HepG2 (cell line): ENCODE measurements at regions not wholly inside any gene's neighbourhood (a gene's known extent, or its start where the extent isn't known, plus 50 kb on each side); places are given as distances from the start of the nearest gene placed in this dataset.

Experiments
- ATAC-seq: fragments of 200-7000 bp; cut with Tn5 transposase; 3 replicates; pipeline ENCODE4 v1.9.1; 2020; ENCODE audit warnings: mild to moderate bottlenecking, moderate library complexity
- BruUV-seq: library from RNA; stranded (reverse); fragments of 400-500 nt; replicated peaks from 2 replicates; lab custom pipeline; 2021; lab: Mats Ljungman, UMichigan
- CTCF ChIA-PET: fragments of 300-600 bp; formaldehyde crosslinking; extraction: SDS; loops from one replicate; lab custom pipeline; 2021; ENCODE audit warnings: low total read pairs, inconsistent platforms, low intra/inter-chr PET ratio; lab: Yijun Ruan, JAX
- POLR2A ChIA-PET: fragments of 350-600 bp; sonication (Branson Sonifier 250); formaldehyde crosslinking; loops from one replicate; lab custom pipeline; 2020; ENCODE audit warnings: antibody characterized with exemption, inconsistent platforms; lab: Yijun Ruan, JAX
- DNase-seq: peaks from one replicate; pipeline ENCODE4 v3.0.0-alpha.2; 2015; ENCODE audit warnings: low spot score
- FAIRE-seq: peaks from 3 replicates; lab custom pipeline; 2011; peaks lifted over from hg19 to GRCh38; lab: Jason Lieb, UNC
- H2AFZ ChIP-seq: one replicate; pipeline ENCODE4 v1.6.1; 2011; ENCODE audit warnings: low read length, inconsistent platforms
- H3K27ac ChIP-seq: fragments of 300-600 bp; 3 replicates; pipeline ENCODE4 v1.8.0; 2011; ENCODE audit warnings: mixed run types, mild to moderate bottlenecking, mixed read lengths, low read length, inconsistent platforms; ENCODE audit not compliant: insufficient read depth; ENCODE audit errors: extremely low read length
- H3K27me3 ChIP-seq, 2 experiments: fragments of 200-600 bp in 1 of 2; 2 replicates in 1 of 2; 3 replicates in 1 of 2; pipeline versions ENCODE4 v1.6.0 to v1.8.0; 2011; ENCODE audit warnings: low read length in 2 of 2, mild to moderate bottlenecking in 2 of 2, moderate library complexity in 2 of 2, inconsistent platforms in 1 of 2; ENCODE audit not compliant: insufficient read depth in 2 of 2, control insufficient read depth in 1 of 2
- H3K36me3 ChIP-seq, 2 experiments: fragments of 200-600 bp in 1 of 2; replicated peaks in 1 of 2; 2 replicates in 1 of 2; 3 replicates in 1 of 2; pipeline versions ENCODE4 v1.5.1 to v1.8.0; 2011; ENCODE audit warnings: low read length in 2 of 2, inconsistent platforms in 1 of 2; ENCODE audit not compliant: insufficient read depth in 2 of 2, control insufficient read depth in 1 of 2
- H3K4me1 ChIP-seq: 2 replicates; pipeline ENCODE4 v1.5.1; 2012; ENCODE audit warnings: low read length, inconsistent platforms; ENCODE audit not compliant: insufficient read depth
- H3K4me2 ChIP-seq: 2 replicates; pipeline ENCODE4 v1.6.0; 2011; ENCODE audit warnings: low read depth, low read length, inconsistent platforms
- H3K4me3 ChIP-seq, 3 experiments: fragments of 200-600 bp in 1 of 3; sonication (generic), shearing (Covaris generic) in 1 of 3; replicated peaks in 1 of 3; 2 replicates each; pipeline ENCODE4 v1.5.1; 2011 to 2016; ENCODE audit warnings: low read length in 3 of 3, inconsistent platforms in 2 of 3, low read depth in 2 of 3, mild to moderate bottlenecking in 2 of 3, control low read depth in 1 of 3, mixed read lengths in 1 of 3; ENCODE audit not compliant: insufficient read depth in 1 of 3
- H3K79me2 ChIP-seq: one replicate; pipeline ENCODE4 v1.6.1; 2011; ENCODE audit warnings: low read length, inconsistent platforms; ENCODE audit not compliant: insufficient read depth
- H3K9ac ChIP-seq: 2 replicates; pipeline ENCODE4 v1.6.0; 2011; ENCODE audit warnings: mild to moderate bottlenecking, low read depth, low read length, inconsistent platforms; ENCODE audit not compliant: insufficient read depth
- H3K9me3 ChIP-seq: 2 replicates; pipeline ENCODE4 v1.5.1; 2012; ENCODE audit warnings: mild to moderate bottlenecking, low read length
- H4K20me1 ChIP-seq: 2 replicates; pipeline ENCODE4 v1.6.0; 2011; ENCODE audit warnings: inconsistent platforms, mild to moderate bottlenecking, low read length, moderate library complexity; ENCODE audit not compliant: insufficient read depth
- FOSL2 ChIP-seq: sonication (generic); formaldehyde crosslinking; IDR thresholded peaks from 2 replicates; pipeline ENCODE4 v1.4.0; 2020; ENCODE audit warnings: missing genetic modification reagents
- FOXC1 ChIP-seq: sonication (generic); formaldehyde crosslinking; IDR thresholded peaks from 2 replicates; pipeline ENCODE4 v1.8.0; 2022; ENCODE audit warnings: mild to moderate bottlenecking, missing genetic modification reagents, borderline replicate concordance
- HNRNPUL1 ChIP-seq: fragments of 200-400 bp; formaldehyde crosslinking; IDR thresholded peaks from 2 replicates; pipeline ENCODE4 v1.6.1; 2017; ENCODE audit warnings: low read depth, mild to moderate bottlenecking, low read length, moderate library complexity
- MTF2 ChIP-seq: sonication (generic); formaldehyde crosslinking; IDR thresholded peaks from 2 replicates; pipeline ENCODE4 v1.5.0; 2020; ENCODE audit warnings: missing genetic modification reagents, borderline replicate concordance
- NCOA2 ChIP-seq: sonication (generic); formaldehyde crosslinking; IDR thresholded peaks from 2 replicates; pipeline ENCODE4 v1.8.0; 2022; ENCODE audit warnings: inconsistent platforms
- TBX2 ChIP-seq: sonication (generic); formaldehyde crosslinking; IDR thresholded peaks from 2 replicates; pipeline ENCODE4 v1.5.0; 2020; ENCODE audit warnings: missing genetic modification reagents, mild to moderate bottlenecking, borderline replicate concordance
- YEATS4 ChIP-seq: sonication (generic); formaldehyde crosslinking; IDR thresholded peaks from 2 replicates; pipeline ENCODE4 v1.4.0; 2020; ENCODE audit warnings: missing genetic modification reagents, borderline replicate concordance
- ZNF224 ChIP-seq: sonication (generic); formaldehyde crosslinking; IDR thresholded peaks from 2 replicates; pipeline ENCODE4 v1.5.0; 2020; ENCODE audit warnings: mild to moderate bottlenecking, missing genetic modification reagents
- ZNF670 ChIP-seq: sonication (generic); formaldehyde crosslinking; IDR thresholded peaks from 2 replicates; pipeline ENCODE4 v1.8.0; 2022; ENCODE audit warnings: mild to moderate bottlenecking, missing genetic modification reagents, borderline replicate concordance
- ZNF761 ChIP-seq: sonication (generic); formaldehyde crosslinking; conservative IDR thresholded peaks from 2 replicates; pipeline ENCODE4 v1.4.0; 2020; ENCODE audit warnings: mild to moderate bottlenecking, missing genetic modification reagents
- ZNF772 ChIP-seq: sonication (generic); formaldehyde crosslinking; IDR thresholded peaks from 2 replicates; pipeline ENCODE4 v1.5.0; 2020; ENCODE audit warnings: mild to moderate bottlenecking, missing genetic modification reagents
- WGBS: methylation state at CpG from one replicate; pipeline ENCODE4 v1.1.6; 2017; ENCODE audit warnings: low lambda C conversion rate; 5-methylcytosine and 5-hydroxymethylcytosine counted together
- in situ Hi-C: cut with HindIII; loops from 2 replicates; pipeline ENCODE4 v1.10.0; 2017; ENCODE audit warnings: low pct_unique_long_range_greater_than_20kb; ENCODE audit not compliant: extremely low pct_ligation_motif_present
- intact Hi-C: fragments of 100-400 bp; cut with micrococcal nuclease; formaldehyde crosslinking; loops from one replicate; pipeline ENCODE4 v1.10.0; 2022; ENCODE audit not compliant: unreplicated experiment
- TF ChIP-seq, protein P1 (sequence below): sonication (generic); formaldehyde crosslinking; IDR thresholded peaks from 2 replicates; pipeline ENCODE4 v1.8.1; 2022; ENCODE audit warnings: low read depth, mild to moderate bottlenecking, missing genetic modification reagents

- TF ChIP-seq, protein P1, sequence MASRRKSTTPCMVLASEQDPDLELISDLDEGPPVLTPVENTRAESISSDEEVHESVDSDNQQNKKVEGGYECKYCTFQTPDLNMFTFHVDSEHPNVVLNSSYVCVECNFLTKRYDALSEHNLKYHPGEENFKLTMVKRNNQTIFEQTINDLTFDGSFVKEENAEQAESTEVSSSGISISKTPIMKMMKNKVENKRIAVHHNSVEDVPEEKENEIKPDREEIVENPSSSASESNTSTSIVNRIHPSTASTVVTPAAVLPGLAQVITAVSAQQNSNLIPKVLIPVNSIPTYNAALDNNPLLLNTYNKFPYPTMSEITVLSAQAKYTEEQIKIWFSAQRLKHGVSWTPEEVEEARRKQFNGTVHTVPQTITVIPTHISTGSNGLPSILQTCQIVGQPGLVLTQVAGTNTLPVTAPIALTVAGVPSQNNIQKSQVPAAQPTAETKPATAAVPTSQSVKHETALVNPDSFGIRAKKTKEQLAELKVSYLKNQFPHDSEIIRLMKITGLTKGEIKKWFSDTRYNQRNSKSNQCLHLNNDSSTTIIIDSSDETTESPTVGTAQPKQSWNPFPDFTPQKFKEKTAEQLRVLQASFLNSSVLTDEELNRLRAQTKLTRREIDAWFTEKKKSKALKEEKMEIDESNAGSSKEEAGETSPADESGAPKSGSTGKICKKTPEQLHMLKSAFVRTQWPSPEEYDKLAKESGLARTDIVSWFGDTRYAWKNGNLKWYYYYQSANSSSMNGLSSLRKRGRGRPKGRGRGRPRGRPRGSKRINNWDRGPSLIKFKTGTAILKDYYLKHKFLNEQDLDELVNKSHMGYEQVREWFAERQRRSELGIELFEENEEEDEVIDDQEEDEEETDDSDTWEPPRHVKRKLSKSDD (CRISPR knock-in tag): no peak
- no peak for TF ChIP-seq FOXC1
- no peak for TF ChIP-seq YEATS4 (CRISPR knock-in tag)
- no peak for TF ChIP-seq HNRNPUL1
- no peak for TF ChIP-seq ZNF224 (CRISPR knock-in tag)
- no peak for TF ChIP-seq ZNF670 (CRISPR knock-in tag)
- TF ChIP-seq NCOA2 (CRISPR knock-in tag): no peak
- no peak for TF ChIP-seq TBX2 (CRISPR knock-in tag)
- no peak for TF ChIP-seq ZNF761 (CRISPR knock-in tag)
- TF ChIP-seq ZNF772 (CRISPR knock-in tag): no peak
Observed at GRCh38 chr4:55732864-55733263, 86.7 kb upstream of the EXOC1L start (continued).

- H3K9ac ChIP-seq: no peak overlapping the region
- WGBS: 0% methylated on average over 2 of the region's 2 CpGs
- ChIA-PET POLR2A (no interaction called here), CTCF (no interaction called here)
- BruUV-seq: no TSS peak
- H3K79me2 ChIP-seq: no peaks in the 10 kb centered on the region
- H3K4me3 ChIP-seq: no peak overlapping the region
- no peaks in the 10 kb centered on the region for H3K36me3 ChIP-seq
- no peak overlapping the region for H2AFZ ChIP-seq
- H3K4me1 ChIP-seq: no peaks in the 10 kb centered on the region
- H3K27ac ChIP-seq: no peak overlapping the region
- no peak for FAIRE-seq
- intact Hi-C loops: loop anchor here (10.0 kb wide), 1 partner anchor 419 kb away; no protein-coding TSS in a partner anchor
- no peaks in the 10 kb centered on the region for H4K20me1 ChIP-seq
- TF ChIP-seq MTF2 (CRISPR knock-in tag): no peak
- peak; percentile 69 for TF ChIP-seq FOSL2 (CRISPR knock-in tag)
- TF ChIP-seq, all 625 proteins: peak for 1
- ATAC-seq (peak; percentile 58; the same call in 2 of the 3 replicates), DNase-seq (peak; percentile 8)
- H3K4me2 ChIP-seq: no peak overlapping the region
- H3K9me3 ChIP-seq: no peaks in the 10 kb centered on the region
- H3K27me3 ChIP-seq: no peaks in the 10 kb centered on the region
- in situ Hi-C loops: loop anchor here (25.0 kb wide), 1 partner anchor 272 kb away; no protein-coding TSS in a partner anchor
Observed at GRCh38 chr4:55733932-55734331, 85.7 kb upstream of the EXOC1L start.
